Loucy (cell line): ENCODE measurements at regions not wholly inside any gene's neighbourhood (a gene's known extent, or its start where the extent isn't known, plus 50 kb on each side); places are given as distances from the start of the nearest gene placed in this dataset.
"Not testable (repeated sequence)": the region's sequence is repeated elsewhere in the genome, so short reads cannot be mapped to it uniquely, and the experiment has no call there.

Experiments
- H2AFZ ChIP-seq: fragments of 200-600 bp; sonication (generic); 2 replicates; pipeline ENCODE4 v1.6.0; 2016; ENCODE audit warnings: antibody characterized with exemption, mild to moderate bottlenecking, low read length, moderate library complexity
- H3F3A ChIP-seq: fragments of 200-600 bp; 2 replicates; pipeline ENCODE4 v1.6.0; 2016; ENCODE audit warnings: antibody characterized with exemption, low read depth, mild to moderate bottlenecking
- H3K27me3 ChIP-seq: fragments of 200-600 bp; sonication (generic); 2 replicates; pipeline ENCODE4 v1.6.1; 2014; ENCODE audit warnings: low read length, mild to moderate bottlenecking; ENCODE audit not compliant: insufficient read depth, poor library complexity, severe bottlenecking
- H3K36me3 ChIP-seq: fragments of 200-600 bp; sonication (generic); 2 replicates; pipeline ENCODE4 v1.6.1; 2016; ENCODE audit warnings: low read length; ENCODE audit not compliant: insufficient read depth
- H3K4me1 ChIP-seq: fragments of 200-600 bp; sonication (generic); 2 replicates; pipeline ENCODE4 v1.5.1; 2014; ENCODE audit warnings: low read length, mild to moderate bottlenecking; ENCODE audit not compliant: insufficient read depth, poor library complexity, severe bottlenecking
- H3K4me2 ChIP-seq: fragments of 200-600 bp; sonication (generic); 2 replicates; pipeline ENCODE4 v1.6.0; 2014; ENCODE audit warnings: antibody characterized with exemption, low read length, low read depth, mild to moderate bottlenecking; ENCODE audit not compliant: poor library complexity, severe bottlenecking
- H3K4me3 ChIP-seq: fragments of 200-600 bp; sonication (generic); 2 replicates; pipeline ENCODE4 v1.5.1; 2014; ENCODE audit warnings: low read length, mild to moderate bottlenecking, mixed read lengths; ENCODE audit not compliant: poor library complexity, severe bottlenecking
- H3K79me2 ChIP-seq: fragments of 200-600 bp; sonication (generic); 2 replicates; pipeline ENCODE4 v1.6.1; 2014; ENCODE audit warnings: low read length; ENCODE audit not compliant: insufficient read depth
- H3K9ac ChIP-seq: fragments of 200-600 bp; sonication (generic); 2 replicates; pipeline ENCODE4 v1.6.0; 2014; ENCODE audit warnings: mild to moderate bottlenecking, low read depth, low read length, moderate library complexity; ENCODE audit not compliant: poor library complexity, severe bottlenecking
- H3K9me2 ChIP-seq: fragments of 200-600 bp; sonication (generic); replicated peaks from 2 replicates; pipeline ENCODE4 v1.6.1; 2016; ENCODE audit warnings: low read depth, low read length, mixed read lengths
- H3K9me3 ChIP-seq: fragments of 200-600 bp; sonication (generic); 2 replicates; pipeline ENCODE4 v1.6.1; 2014; ENCODE audit warnings: mild to moderate bottlenecking, antibody characterized with exemption, low read length, low read depth; ENCODE audit not compliant: insufficient read depth
- H4K20me1 ChIP-seq: fragments of 200-600 bp; sonication (generic); 2 replicates; pipeline ENCODE4 v1.6.0; 2014; ENCODE audit warnings: antibody characterized with exemption, low read length, mild to moderate bottlenecking; ENCODE audit not compliant: insufficient read depth, poor library complexity, severe bottlenecking
- CTCF ChIP-seq: fragments of 200-600 bp; sonication (generic); conservative IDR thresholded peaks from 2 replicates; pipeline ENCODE4 v1.5.1; 2014; ENCODE audit warnings: mild to moderate bottlenecking, antibody characterized with exemption, low read length
- EZH2phosphoT487 ChIP-seq: fragments of 200-600 bp; IDR thresholded peaks from 2 replicates; pipeline ENCODE4 v1.6.1; 2018; ENCODE audit warnings: antibody characterized with exemption, mild to moderate bottlenecking, moderate library complexity, borderline replicate concordance

- Histone ChIP-seq H3K4me2 (no peak overlapping the region), H3K4me3 (no peak overlapping the region), H3K79me2 (no peaks in the 10 kb centered on the region), H2AFZ (no peak overlapping the region), H3K9me3 (no peaks in the 10 kb centered on the region), H3K4me1 (no peaks in the 10 kb centered on the region), H3F3A (no peaks in the 10 kb centered on the region), H3K9ac (no peak overlapping the region), H3K36me3 (no peaks in the 10 kb centered on the region), H3K27me3 (no peaks in the 10 kb centered on the region), H4K20me1 (no peaks in the 10 kb centered on the region), H3K9me2 (no peaks in the 10 kb centered on the region)
- no peak for TF ChIP-seq CTCF
- no peak for TF ChIP-seq EZH2phosphoT487
Observed at GRCh38 chr16:5302372-5303114, 204.9 kb upstream of the EEF2KMT start.

- H3K9me2 ChIP-seq: no peaks in the 10 kb centered on the region
- no peaks in the 10 kb centered on the region for H3K36me3 ChIP-seq
- H3K4me2 ChIP-seq: no peak overlapping the region
- no peaks in the 10 kb centered on the region for H4K20me1 ChIP-seq
- no peak for TF ChIP-seq CTCF
- no peak for TF ChIP-seq EZH2phosphoT487
- H3K4me1 ChIP-seq: no peaks in the 10 kb centered on the region
- no peak overlapping the region for H3K4me3 ChIP-seq
- no peak overlapping the region for H2AFZ ChIP-seq
- H3K9me3 ChIP-seq: no peaks in the 10 kb centered on the region
- H3F3A ChIP-seq: no peaks in the 10 kb centered on the region
- no peaks in the 10 kb centered on the region for H3K27me3 ChIP-seq
- no peak overlapping the region for H3K9ac ChIP-seq
- H3K79me2 ChIP-seq: no peaks in the 10 kb centered on the region
Observed at GRCh38 chr16:5298202-5298601, 200.6 kb upstream of the EEF2KMT start.

- H4K20me1 ChIP-seq: no peaks in the 10 kb centered on the region
- H3K4me3 ChIP-seq: no peak overlapping the region
- H3K36me3 ChIP-seq: no peaks in the 10 kb centered on the region
- TF ChIP-seq CTCF (no peak), EZH2phosphoT487 (no peak)
- H3K9ac ChIP-seq: no peak overlapping the region
- H3K27me3 ChIP-seq: no peaks in the 10 kb centered on the region
- H3K4me1 ChIP-seq: no peaks in the 10 kb centered on the region
- no peaks in the 10 kb centered on the region for H3K79me2 ChIP-seq
- no peaks in the 10 kb centered on the region for H3F3A ChIP-seq
- H3K9me2 ChIP-seq: no peaks in the 10 kb centered on the region
- no peak overlapping the region for H2AFZ ChIP-seq
- H3K4me2 ChIP-seq: no peak overlapping the region
- no peaks in the 10 kb centered on the region for H3K9me3 ChIP-seq
Observed at GRCh38 chr16:5296176-5296575, 198.6 kb upstream of the EEF2KMT start.

- H3K9ac ChIP-seq, H3K4me2 ChIP-seq, H4K20me1 ChIP-seq, H2AFZ ChIP-seq, H3K4me1 ChIP-seq, H3K9me3 ChIP-seq, H3K9me2 ChIP-seq, H3F3A ChIP-seq, H3K79me2 ChIP-seq, H3K36me3 ChIP-seq, H3K27me3 ChIP-seq, H3K4me3 ChIP-seq: not testable (repeated sequence)
Observed at GRCh38 chr16:5295304-5295703, 197.7 kb upstream of the EEF2KMT start.

GRCh38 chr16:5282152-5282551 lies 184.6 kb upstream of the EEF2KMT start:
- not testable (repeated sequence) for H3K79me2 ChIP-seq

More at GRCh38 chr16:5282152-5282551, 184.6 kb upstream of the EEF2KMT start:
- H3K4me2 ChIP-seq, H3K36me3 ChIP-seq, H3K9me3 ChIP-seq, H3K9me2 ChIP-seq, H3F3A ChIP-seq, H2AFZ ChIP-seq, H3K4me3 ChIP-seq, H4K20me1 ChIP-seq, H3K9ac ChIP-seq, H3K4me1 ChIP-seq, H3K27me3 ChIP-seq: not testable (repeated sequence)
